CD4-positive, alpha-beta memory T cell (primary cell): ENCODE measurements at regions not wholly inside any gene's neighbourhood (a gene's known extent, or its start where the extent isn't known, plus 50 kb on each side); places are given as distances from the start of the nearest gene placed in this dataset.

Experiments
- CTCF ChIA-PET: fragments of 350-600 bp; sonication (Branson Sonifier 250); formaldehyde crosslinking; loops from one replicate; lab custom pipeline; 2021; ENCODE audit warnings: inconsistent platforms; ENCODE audit not compliant: partially characterized antibody; lab: Charles Lee
- POLR2A ChIA-PET: fragments of 350-600 bp; sonication (Branson Sonifier 250); formaldehyde crosslinking; loops from one replicate; lab custom pipeline; 2021; ENCODE audit not compliant: partially characterized antibody; lab: Charles Lee
- DNase-seq, 5 donors: peaks; one replicate each; pipeline versions ENCODE4 v3.0.0 to v3.0.0-alpha.2; 2020 to 2022; ENCODE audit warnings: mixed read lengths in 1 of 5
- H3K27ac ChIP-seq: one replicate; pipeline ENCODE4 v1.7.0; 2013; ENCODE audit warnings: low read depth, low read length
- H3K27me3 ChIP-seq: 2 replicates; pipeline ENCODE4 v1.7.0; 2013; ENCODE audit warnings: mild to moderate bottlenecking, low read length, moderate library complexity; ENCODE audit not compliant: insufficient read depth
- H3K36me3 ChIP-seq: 2 replicates; pipeline ENCODE4 v1.7.0; 2013; ENCODE audit warnings: mild to moderate bottlenecking, low read length, moderate library complexity; ENCODE audit not compliant: insufficient read depth
- H3K4me1 ChIP-seq: 2 replicates; pipeline ENCODE4 v1.7.0; 2013; ENCODE audit warnings: mild to moderate bottlenecking, low read length, moderate library complexity; ENCODE audit not compliant: insufficient read depth
- H3K4me3 ChIP-seq, 2 donors: one replicate each; pipeline ENCODE4 v1.7.0; 2013; ENCODE audit warnings: low read length in 2 of 2, mild to moderate bottlenecking in 1 of 2
- H3K9me3 ChIP-seq, 2 donors: one replicate each; pipeline ENCODE4 v1.7.0; 2013; ENCODE audit warnings: low read length in 2 of 2, control low read depth in 1 of 2; ENCODE audit not compliant: control insufficient read depth in 1 of 2
- H3K27ac Mint-ChIP-seq, 7 donors: one replicate each; pipeline ENCODE4 v1.8.0; 2020 to 2021; ENCODE audit warnings: mixed read lengths in 7 of 7, mild to moderate bottlenecking in 6 of 7, inconsistent platforms in 3 of 7, moderate library complexity in 3 of 7
- H3K27me3 Mint-ChIP-seq, 2 donors: one replicate each; pipeline ENCODE4 v1.8.0; 2020 to 2021; ENCODE audit warnings: mixed read lengths in 2 of 2
- H3K36me3 Mint-ChIP-seq, 2 donors: one replicate each; pipeline ENCODE4 v1.8.0; 2020 to 2021; ENCODE audit warnings: mixed read lengths in 2 of 2, inconsistent platforms in 1 of 2, mild to moderate bottlenecking in 1 of 2
- H3K4me1 Mint-ChIP-seq, 4 donors: one replicate each; pipeline ENCODE4 v1.8.0; 2020 to 2021; ENCODE audit warnings: mixed read lengths in 4 of 4, mild to moderate bottlenecking in 1 of 4
- H3K4me3 Mint-ChIP-seq, 8 donors: one replicate each; pipeline ENCODE4 v1.8.0; 2020 to 2021; ENCODE audit warnings: mixed read lengths in 8 of 8, mild to moderate bottlenecking in 7 of 8, moderate library complexity in 6 of 8, inconsistent platforms in 3 of 8
- H3K9me3 Mint-ChIP-seq, 8 donors: one replicate each; pipeline ENCODE4 v1.8.0; 2020 to 2021; ENCODE audit warnings: mixed read lengths in 8 of 8, mild to moderate bottlenecking in 5 of 8, inconsistent platforms in 3 of 8, moderate library complexity in 1 of 8
- intact Hi-C: fragments of 100-400 bp; cut with micrococcal nuclease; formaldehyde crosslinking; loops from one replicate; pipeline ENCODE4 v1.15.1; 2023

GRCh38 chr5:153881687-153882086 is 157.0 kb downstream of the FAM114A2 start:
- Mint-ChIP-seq H3K27me3 (peaks cover 6 to 7% of the 10 kb centered on the region in 2 donors), H3K27ac (no peak overlapping the region), H3K4me3 (no peak overlapping the region), H3K9me3 (no peaks in the 10 kb centered on the region), H3K36me3 (no peaks in the 10 kb centered on the region), H3K4me1 (no peaks in the 10 kb centered on the region)
- no peaks in the 10 kb centered on the region for H3K36me3 ChIP-seq
- ChIA-PET POLR2A (no interaction called here), CTCF (no interaction called here)
- no peak for DNase-seq
- no peaks in the 10 kb centered on the region for H3K9me3 ChIP-seq
- H3K27me3 ChIP-seq, result no peaks in the 10 kb centered on the region
- no peak overlapping the region for H3K4me3 ChIP-seq
- intact Hi-C loops, result no loop called here
- H3K4me1 ChIP-seq, result no peaks in the 10 kb centered on the region
- H3K27ac ChIP-seq, result no peak overlapping the region

- Histone ChIP-seq H3K4me1 (no peaks in the 10 kb centered on the region), H3K27me3 (no peaks in the 10 kb centered on the region), H3K36me3 (no peaks in the 10 kb centered on the region), H3K4me3 (no peak overlapping the region), H3K27ac (no peak overlapping the region), H3K9me3 (no peaks in the 10 kb centered on the region)
- ChIA-PET POLR2A (no interaction called here), CTCF (no interaction called here)
- H3K9me3 Mint-ChIP-seq, result no peaks in the 10 kb centered on the region
- H3K36me3 Mint-ChIP-seq, result no peaks in the 10 kb centered on the region
- no peaks in the 10 kb centered on the region for H3K4me1 Mint-ChIP-seq
- intact Hi-C loops, result no loop called here
- H3K4me3 Mint-ChIP-seq, result no peak overlapping the region
- peaks cover 7 to 8% of the 10 kb centered on the region in 2 donors for H3K27me3 Mint-ChIP-seq
- DNase-seq, result no peak
- H3K27ac Mint-ChIP-seq, result no peak overlapping the region
Measured at GRCh38 chr5:153880106-153880505, 158.6 kb downstream of the FAM114A2 start.

DNA sequence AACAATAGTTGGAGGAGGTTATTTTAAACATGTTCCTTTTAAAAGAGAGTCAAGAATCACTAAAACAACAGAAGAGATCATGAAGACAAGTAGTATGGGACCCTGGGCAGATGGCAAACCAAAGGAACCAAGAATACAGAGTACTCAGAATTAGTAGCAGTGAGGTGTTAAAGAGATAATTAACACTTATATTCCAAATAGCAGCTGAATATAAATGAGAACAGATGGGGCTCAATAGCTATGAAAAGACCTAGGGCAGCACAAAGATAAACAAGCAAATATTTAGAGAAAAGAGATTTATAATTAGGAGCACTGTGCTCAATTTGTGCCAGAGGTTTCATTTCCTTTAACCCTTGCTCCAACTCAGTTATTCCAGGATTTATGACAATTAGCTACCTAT is 159.1 kb downstream of the FAM114A2 start:
- no peak overlapping the region for H3K4me3 ChIP-seq
- Mint-ChIP-seq H3K4me3 (no peak overlapping the region), H3K36me3 (no peaks in the 10 kb centered on the region), H3K4me1 (no peaks in the 10 kb centered on the region), H3K27ac (no peak overlapping the region), H3K9me3 (peaks cover 0 to 2% (median 0%) of the 10 kb centered on the region in 8 donors), H3K27me3 (peaks cover 7 to 10% of the 10 kb centered on the region in 2 donors)
- H3K36me3 ChIP-seq, result no peaks in the 10 kb centered on the region
- intact Hi-C loops, result no loop called here
- no peak for DNase-seq
- H3K27ac ChIP-seq, result no peak overlapping the region
- H3K9me3 ChIP-seq, result no peaks in the 10 kb centered on the region
- POLR2A ChIA-PET, result no interaction called here
- no peaks in the 10 kb centered on the region for H3K4me1 ChIP-seq
- H3K27me3 ChIP-seq, result no peaks in the 10 kb centered on the region
- CTCF ChIA-PET, result no interaction called here

GRCh38 chr5:153866176-153866575 is 172.5 kb downstream of the FAM114A2 start:
- H3K9me3 Mint-ChIP-seq, result peaks cover 0 to 3% (median 0%) of the 10 kb centered on the region in 8 donors
- POLR2A ChIA-PET, result no interaction called here
- no peak for DNase-seq
- H3K4me1 Mint-ChIP-seq, result no peaks in the 10 kb centered on the region
- no peaks in the 10 kb centered on the region for H3K9me3 ChIP-seq
- intact Hi-C loops, result no loop called here
- no peaks in the 10 kb centered on the region for H3K36me3 ChIP-seq
- H3K27ac Mint-ChIP-seq, result no peak overlapping the region
- H3K27me3 Mint-ChIP-seq, result peaks cover 0 to 4% of the 10 kb centered on the region in 2 donors
- no peak overlapping the region for H3K4me3 Mint-ChIP-seq
- H3K4me1 ChIP-seq, result no peaks in the 10 kb centered on the region
- H3K27ac ChIP-seq, result no peak overlapping the region
- no peaks in the 10 kb centered on the region for H3K27me3 ChIP-seq
- no peak overlapping the region for H3K4me3 ChIP-seq
- H3K36me3 Mint-ChIP-seq, result no peaks in the 10 kb centered on the region
- CTCF ChIA-PET, result no interaction called here

DNA sequence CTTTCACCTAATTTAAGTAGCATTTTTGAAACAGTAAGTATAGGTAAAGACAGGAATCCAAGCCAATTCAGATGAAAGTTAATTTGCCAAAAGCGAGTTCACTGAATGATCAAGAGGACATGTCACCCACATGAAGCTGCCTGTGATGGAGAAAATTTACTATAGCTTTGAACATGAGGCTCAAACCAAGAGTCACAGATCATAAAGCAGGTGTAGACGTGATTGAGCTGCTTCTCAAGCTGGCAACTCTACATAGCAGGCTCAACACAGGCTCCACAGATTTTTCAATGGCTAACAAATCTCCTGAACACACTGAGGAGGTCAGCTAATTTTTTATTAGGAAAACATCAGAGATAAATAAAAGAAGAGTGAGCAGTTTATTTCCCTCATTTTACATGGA is 173.7 kb downstream of the FAM114A2 start:
- Histone ChIP-seq H3K9me3 (no peaks in the 10 kb centered on the region), H3K27me3 (no peaks in the 10 kb centered on the region), H3K4me3 (no peak overlapping the region), H3K36me3 (no peaks in the 10 kb centered on the region), H3K4me1 (no peaks in the 10 kb centered on the region), H3K27ac (no peak overlapping the region)
- Mint-ChIP-seq H3K27me3 (peaks cover 0 to 3% of the 10 kb centered on the region in 2 donors), H3K4me1 (no peaks in the 10 kb centered on the region), H3K9me3 (peaks cover 0 to 2% (median 0%) of the 10 kb centered on the region in 8 donors), H3K4me3 (no peak overlapping the region), H3K36me3 (no peaks in the 10 kb centered on the region), H3K27ac (no peak overlapping the region)
- CTCF ChIA-PET, result no interaction called here
- DNase-seq, result no peak
- intact Hi-C loops, result no loop called here
- POLR2A ChIA-PET, result no interaction called here

DNA sequence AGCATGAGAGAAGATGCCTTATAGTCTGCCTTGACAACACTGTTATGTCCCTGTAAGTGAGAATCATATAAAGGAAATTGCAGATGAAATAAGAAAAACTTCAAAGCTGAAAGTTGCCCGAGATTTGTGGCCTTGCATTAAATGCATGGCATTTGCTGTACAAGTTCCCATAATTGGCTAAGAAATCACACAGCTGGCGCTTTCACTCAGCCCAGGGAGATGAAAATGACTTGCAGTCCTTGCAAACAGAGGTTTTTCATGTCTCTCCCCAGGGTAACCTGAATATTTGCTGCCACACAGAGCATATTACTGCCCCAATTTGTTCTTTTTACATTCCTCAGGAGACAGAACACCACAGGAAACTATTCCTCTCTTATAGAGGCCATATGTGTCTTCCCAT is 174.8 kb downstream of the FAM114A2 start:
- intact Hi-C loops, result no loop called here

More for the DNA sequence above, 174.8 kb downstream of the FAM114A2 start:
- Histone ChIP-seq H3K4me1 (no peaks in the 10 kb centered on the region), H3K4me3 (no peak overlapping the region), H3K36me3 (no peaks in the 10 kb centered on the region), H3K9me3 (no peaks in the 10 kb centered on the region), H3K27me3 (no peaks in the 10 kb centered on the region), H3K27ac (no peak overlapping the region)
- H3K27me3 Mint-ChIP-seq, result peaks cover 2 to 3% of the 10 kb centered on the region in 2 donors
- H3K9me3 Mint-ChIP-seq, result peaks cover 0 to 2% (median 0%) of the 10 kb centered on the region in 8 donors
- CTCF ChIA-PET, result no interaction called here
- no peak for DNase-seq
- no peak overlapping the region for H3K27ac Mint-ChIP-seq
- H3K4me3 Mint-ChIP-seq, result no peak overlapping the region
- no peaks in the 10 kb centered on the region for H3K4me1 Mint-ChIP-seq
- POLR2A ChIA-PET, result no interaction called here
- H3K36me3 Mint-ChIP-seq, result no peaks in the 10 kb centered on the region
